Mammary epithelial cell (primary cell): ENCODE measurements at regions not wholly inside any gene's neighbourhood (a gene's known extent, or its start where the extent isn't known, plus 50 kb on each side); places are given as distances from the start of the nearest gene placed in this dataset.

ENCODE experiments used
- EZH2 ChIP-seq: IDR thresholded peaks from 2 replicates; pipeline ENCODE4 v1.6.1; 2012; ENCODE audit warnings: low read length, inconsistent platforms, borderline replicate concordance
- TF ChIP-seq, protein P1 (sequence below), 2 donors: IDR thresholded peaks in 1 of 2; conservative IDR thresholded peaks in 1 of 2; 2 replicates each; pipeline ENCODE4 v1.5.1; 2011 to 2012; ENCODE audit warnings: inconsistent platforms in 2 of 2, low read length in 2 of 2, mild to moderate bottlenecking in 2 of 2, control low read depth in 1 of 2, low read depth in 1 of 2; ENCODE audit not compliant: insufficient read depth in 1 of 2; ENCODE audit errors: extremely low read depth in 1 of 2

DNA sequence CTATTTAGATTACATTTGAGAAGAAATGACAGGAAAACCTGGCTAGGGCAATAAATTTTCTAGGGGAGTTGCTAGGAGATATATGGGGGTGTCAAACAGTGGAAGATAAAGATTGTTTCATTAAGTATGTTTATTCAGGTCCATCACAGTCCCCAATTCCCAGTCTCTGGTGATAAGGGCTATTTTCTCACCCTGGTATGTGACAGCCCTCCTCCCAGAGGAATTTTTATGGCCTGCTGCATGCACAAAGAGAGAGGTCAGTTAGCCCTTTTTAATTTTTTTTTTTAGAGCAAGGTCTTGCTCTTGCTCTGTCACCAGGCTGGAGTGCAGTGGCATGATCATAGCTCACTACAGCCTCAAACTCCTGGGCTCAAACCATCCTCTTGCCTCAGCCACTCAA, 53.6 kb upstream of the ATF7IP2 start:
- TF ChIP-seq, protein P1, sequence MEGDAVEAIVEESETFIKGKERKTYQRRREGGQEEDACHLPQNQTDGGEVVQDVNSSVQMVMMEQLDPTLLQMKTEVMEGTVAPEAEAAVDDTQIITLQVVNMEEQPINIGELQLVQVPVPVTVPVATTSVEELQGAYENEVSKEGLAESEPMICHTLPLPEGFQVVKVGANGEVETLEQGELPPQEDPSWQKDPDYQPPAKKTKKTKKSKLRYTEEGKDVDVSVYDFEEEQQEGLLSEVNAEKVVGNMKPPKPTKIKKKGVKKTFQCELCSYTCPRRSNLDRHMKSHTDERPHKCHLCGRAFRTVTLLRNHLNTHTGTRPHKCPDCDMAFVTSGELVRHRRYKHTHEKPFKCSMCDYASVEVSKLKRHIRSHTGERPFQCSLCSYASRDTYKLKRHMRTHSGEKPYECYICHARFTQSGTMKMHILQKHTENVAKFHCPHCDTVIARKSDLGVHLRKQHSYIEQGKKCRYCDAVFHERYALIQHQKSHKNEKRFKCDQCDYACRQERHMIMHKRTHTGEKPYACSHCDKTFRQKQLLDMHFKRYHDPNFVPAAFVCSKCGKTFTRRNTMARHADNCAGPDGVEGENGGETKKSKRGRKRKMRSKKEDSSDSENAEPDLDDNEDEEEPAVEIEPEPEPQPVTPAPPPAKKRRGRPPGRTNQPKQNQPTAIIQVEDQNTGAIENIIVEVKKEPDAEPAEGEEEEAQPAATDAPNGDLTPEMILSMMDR (conservative IDR thresholded peaks at IDR 0.05 in 1 of 2, IDR thresholded peaks at IDR 0.05 in 1 of 2; ENCODE audit: extremely low read depth in 1 of 2, insufficient read depth in 1 of 2, low read depth in 1 of 2, low read length in 2 of 2): no peak
- no peak for TF ChIP-seq EZH2
